Stimulated activated CD4-positive, alpha-beta T cell treated with anti-CD3 and anti-CD28 coated beads, Interleukin-12 subunit alpha, Interleukin-12 subunit beta, amount 100 ng/mL, for 24 hours (primary cell): ENCODE measurements at regions not wholly inside any gene's neighbourhood (a gene's known extent, or its start where the extent isn't known, plus 50 kb on each side); places are given as distances from the start of the nearest gene placed in this dataset.
A peak's percentile ranks its signal among the peaks of the same experiment; 100 is the strongest.

Experiments used
- DNase-seq, 2 experiments: peaks; one replicate each; pipeline ENCODE4 v3.0.0-alpha.2; 2020; ENCODE audit warnings: low read depth in 2 of 2

DNA sequence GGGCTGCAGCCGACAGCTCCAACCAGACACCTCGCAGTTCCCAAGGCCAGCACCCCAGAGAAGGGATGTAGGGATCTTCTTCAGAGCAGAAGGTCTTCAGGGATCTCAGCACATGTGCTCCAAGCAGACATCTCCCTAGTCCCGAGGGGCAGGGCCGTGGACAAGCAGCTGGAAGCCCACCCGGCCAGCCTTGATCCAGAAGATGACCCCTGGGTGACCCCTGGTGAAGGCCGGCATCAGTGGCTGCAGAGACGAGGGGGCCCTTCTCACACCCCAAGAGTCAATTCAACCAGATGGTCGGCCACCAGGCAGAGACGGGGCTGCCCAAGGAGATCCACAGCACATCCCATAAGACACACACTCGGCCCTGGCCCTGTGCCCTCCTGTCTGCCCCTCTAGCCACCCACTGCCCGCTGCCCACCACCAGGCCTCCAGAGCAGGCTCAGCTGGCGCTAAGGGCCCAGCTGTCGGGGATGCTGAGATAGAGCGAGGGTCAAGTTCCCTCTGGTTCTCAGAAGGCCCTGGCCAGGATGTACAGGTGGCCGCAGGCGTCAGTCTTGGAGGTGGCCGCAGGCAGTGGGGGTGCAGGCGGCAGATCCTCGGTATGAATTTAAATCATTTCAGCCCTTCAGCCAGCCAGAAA lies 168.3 kb downstream of the BRD1 start:
- DNase-seq: no peak

DNA sequence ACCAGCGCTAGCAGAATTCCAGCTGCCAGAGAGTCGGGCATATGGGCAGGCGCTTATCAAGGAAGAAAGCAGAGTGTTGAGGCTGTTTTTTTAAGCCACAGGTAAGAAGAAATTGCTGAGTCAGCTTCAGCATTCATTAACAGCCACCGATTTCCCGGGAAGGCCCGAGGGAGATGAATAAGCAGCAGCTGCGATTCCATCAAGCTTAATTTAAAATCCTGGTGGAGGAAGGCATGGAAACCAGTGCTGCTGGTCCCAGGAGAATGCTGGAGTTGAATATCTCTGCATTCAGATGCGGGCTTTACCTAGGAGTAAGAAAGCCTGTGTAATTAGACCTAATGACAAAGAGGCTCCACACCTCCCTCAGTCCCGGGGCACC lies 168.8 kb downstream of the BRD1 start:
- DNase-seq: no peak

DNA sequence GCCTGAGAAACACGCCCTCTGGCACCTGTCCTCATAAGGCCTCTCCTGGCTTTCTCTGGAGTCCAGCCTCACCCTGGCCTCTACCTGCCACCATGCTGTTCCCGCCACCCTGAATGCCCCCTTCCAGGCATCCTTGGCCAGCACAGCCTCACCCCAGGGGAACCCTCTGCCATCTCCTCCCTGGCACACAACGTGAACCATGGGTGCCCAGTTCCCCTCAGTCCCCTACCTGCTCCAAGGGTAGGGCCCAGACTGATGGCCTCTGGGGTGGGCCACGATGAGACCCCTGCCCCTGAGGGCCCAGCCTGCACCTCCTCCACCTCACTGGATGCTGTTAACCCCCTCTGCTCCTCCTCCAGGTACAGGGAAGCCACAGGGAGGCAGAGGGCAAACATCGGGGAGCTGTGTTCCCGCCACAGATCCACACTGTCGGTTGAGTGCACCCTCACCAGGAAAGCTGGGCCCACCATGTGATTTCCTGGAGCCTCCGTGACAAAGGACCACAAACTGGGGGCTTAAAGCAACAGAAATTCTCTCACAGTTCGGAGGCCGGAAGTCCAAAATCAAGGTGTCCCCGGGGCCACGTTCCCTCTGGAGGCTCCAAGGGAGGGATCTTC lies 169.6 kb downstream of the BRD1 start:
- no peak for DNase-seq

DNA sequence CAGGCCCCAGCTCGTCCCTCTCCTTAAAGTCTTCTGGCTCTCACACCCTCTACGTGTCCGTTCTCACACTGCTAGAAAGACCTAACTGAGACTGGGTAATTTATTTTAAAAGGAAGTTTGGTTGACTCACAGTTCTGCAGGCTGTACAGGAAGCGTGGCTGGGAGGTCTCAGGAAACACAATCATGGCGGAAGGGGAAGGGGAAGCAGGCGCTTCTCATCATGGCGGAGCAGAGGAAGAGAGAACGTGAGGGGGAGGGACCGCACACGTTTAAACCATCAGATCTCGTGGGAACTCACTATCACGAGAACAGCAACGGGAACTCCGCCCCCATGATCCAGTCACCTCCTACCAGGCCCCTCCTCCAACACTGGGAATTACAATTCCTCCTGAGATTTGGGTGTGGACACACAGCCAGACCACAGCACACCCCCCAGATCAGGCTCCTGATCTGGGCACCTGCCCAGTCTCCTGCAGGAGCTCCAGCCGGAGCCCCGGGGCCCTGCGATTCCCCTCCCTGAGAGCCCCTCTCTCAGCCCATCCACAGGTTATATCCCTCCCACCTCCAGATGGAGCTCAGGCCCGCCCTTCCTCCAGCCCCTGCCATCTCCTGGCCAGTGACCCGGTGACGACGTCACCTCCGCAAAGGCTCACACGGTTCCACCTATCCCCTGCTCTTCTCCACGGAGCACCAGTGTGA lies 170.2 kb downstream of the BRD1 start:
- DNase-seq: peak; percentile 59 to 80

DNA sequence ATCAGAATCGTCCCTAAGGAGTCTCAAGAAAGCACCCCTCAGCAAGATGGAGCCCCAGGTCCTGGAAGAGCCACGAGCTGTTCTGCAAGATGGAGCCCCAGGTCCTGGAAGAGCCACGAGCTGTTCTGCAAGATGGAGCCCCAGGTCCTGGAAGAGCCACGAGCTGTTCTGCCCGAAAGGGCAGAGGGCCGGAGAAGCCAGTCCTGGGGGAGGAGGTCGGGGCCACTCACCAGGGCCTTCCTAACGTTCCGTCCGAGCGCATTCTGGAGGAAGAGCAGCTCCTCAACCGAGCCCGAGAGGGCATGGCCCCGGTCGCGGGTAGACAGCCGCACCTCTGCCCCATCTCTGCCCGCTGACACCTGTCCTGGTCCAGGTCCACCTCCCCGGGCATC lies 170.8 kb downstream of the BRD1 start:
- DNase-seq: peak; percentile 22 to 26

DNA sequence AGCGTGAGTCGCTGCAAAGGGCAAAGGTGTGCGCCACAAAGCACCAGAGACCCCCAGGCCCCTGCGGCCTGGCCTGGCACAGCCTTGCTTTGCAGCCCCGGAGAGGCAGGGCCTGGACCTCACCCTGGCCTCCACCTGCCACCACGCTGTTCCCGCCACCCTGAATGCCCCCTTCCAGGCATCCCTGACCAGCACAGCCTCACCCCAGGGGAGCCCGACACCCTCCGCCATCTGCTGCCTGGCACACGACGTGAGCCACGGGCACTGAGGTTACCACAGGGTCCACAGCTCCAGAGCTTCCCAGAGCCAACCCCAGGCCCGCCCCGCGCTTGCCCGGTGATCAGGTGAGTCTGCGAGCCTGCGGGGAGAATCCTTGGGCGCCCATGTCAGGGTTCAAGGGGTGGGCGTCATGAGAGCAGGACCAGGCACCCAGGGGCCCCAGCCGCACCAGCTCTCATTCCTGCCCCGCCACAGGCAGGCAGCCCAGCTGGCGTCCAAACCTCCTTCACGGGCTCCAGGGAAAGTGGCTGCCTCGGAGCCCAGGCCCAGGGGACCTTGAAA lies 171.3 kb downstream of the BRD1 start:
- DNase-seq: no peak

DNA sequence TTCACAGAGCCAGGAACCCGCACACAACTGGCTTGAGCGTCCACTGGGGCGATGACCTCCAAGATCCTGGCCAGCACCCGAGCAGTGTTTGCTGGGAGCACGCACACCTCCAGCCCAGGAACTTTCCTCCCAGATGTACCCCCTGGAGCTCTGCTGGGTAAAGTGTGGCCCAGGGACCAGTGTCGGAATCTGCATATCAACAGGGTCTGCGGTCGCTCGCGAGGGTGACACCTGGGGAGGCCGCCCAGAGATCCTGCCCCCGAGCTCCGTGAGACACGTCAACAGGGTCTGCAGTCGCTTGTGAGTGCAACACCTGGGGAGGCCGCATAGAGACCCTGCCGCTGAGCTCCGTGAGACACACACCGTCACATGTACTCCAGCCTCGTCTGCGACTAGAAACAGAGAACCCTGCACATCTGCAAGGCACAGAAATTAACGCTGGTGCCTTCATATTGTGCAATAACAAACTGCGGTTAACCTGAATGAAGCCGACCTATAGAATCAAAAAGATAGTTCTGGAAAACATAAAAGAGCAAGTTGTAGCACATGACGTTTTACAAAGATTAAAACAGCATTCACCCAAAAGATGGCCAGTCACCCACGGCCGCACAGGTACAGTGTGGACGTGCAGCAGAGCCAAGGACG lies 172.4 kb downstream of the BRD1 start:
- DNase-seq: no peak

DNA sequence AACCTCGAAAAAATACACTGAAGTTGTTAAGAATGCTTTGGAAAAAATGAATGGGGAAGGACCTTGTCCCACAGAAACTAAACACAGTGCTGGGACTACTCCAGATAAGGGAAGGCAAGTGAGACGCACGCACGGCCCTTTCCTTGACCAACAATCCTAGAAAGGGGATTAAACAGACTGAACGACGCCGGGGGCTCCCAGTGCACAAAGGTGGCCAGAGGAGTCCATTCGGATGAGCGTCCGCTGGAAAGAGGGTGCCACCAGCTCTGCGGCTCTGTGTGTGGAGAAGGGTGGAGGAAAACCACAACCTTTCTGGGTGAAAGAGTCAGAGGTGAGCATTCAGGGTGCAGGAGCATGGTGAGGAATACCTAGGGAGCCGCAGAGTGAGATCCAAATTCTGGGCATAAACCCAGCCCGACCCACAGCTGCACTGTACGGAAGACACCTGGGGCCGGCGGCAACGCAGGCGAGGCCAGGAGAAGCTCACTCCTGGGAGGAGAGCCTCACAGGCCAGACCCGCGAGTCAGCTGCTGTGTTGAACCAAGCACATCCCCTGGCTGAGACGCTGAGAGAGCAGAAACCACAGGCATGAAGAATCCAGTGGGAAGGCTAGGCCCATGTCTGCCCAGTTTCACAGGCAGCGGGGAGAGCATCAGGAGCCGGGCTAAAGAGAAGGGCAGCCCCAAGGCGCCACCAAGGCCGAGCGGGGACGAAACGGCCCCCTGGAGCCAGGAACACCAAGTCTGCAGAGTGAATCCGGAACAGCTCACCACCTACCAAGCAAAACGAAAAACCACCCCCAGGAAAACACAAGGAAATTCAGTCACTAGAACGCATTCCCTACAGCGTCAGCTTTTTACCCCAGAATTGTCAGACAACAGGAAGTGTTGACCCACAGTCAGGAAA lies 177.1 kb downstream of the BRD1 start:
- no peak for DNase-seq

DNA sequence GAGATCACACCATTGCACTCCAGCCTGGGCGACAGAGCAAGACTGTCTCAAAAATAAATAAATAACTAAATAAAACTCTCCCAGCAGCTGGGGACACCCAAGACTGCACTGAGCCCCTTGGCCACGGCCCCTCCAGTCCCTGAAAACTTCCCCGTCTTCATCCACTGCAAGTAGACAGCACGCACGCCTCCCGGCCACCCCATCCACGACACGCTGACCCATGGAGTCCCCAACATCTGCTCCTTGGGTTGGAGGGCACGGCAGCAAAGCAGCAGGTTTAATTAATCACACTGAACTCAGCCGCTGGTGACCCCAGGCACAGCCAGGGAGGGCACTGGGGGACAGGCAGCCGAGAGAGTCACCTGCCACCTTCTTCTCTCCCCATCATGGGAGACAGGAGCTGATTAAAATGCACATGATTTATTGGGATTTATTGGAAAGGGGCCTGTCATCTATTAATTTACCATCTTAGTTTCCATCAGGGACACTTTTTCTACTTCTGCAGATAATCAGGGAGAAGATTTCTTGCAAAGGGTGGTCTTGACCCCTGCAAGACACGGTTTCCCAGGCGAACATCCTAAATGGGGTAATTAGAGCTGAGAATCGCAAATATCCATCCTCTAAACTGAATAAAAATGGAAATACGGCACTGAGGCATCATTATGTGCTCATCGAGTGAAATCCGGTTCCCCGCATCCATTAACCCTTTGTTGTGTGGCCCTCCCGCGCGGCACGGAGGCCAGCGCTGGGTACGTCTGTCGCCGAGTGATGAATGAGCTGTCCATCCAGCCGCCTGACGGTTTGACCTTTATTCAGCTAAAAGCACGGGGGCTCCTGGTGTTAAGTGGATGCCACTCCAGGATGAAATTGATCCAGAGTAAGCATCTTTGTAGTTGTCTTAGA lies 178.3 kb downstream of the BRD1 start:
- DNase-seq: no peak

DNA sequence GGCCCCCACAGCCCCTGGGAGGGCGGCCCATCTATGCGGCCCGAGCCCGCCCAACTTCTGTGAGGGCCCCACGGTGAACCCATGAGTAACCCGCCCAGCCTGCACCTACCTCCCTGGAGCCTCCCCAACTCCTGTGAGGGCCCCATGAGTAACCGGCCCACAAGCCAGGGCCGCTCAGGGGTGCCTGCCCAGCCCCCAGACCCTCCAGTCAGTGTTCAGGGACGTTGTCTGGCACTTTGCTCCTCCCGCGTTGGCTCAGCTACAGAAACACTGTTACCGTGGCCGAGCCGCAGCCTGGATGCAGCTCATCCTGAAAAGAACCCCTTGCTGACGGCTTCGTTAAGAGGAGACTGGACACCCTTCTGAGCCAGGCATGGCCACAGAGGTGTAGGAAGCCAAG lies 179.6 kb downstream of the BRD1 start:
- no peak for DNase-seq

DNA sequence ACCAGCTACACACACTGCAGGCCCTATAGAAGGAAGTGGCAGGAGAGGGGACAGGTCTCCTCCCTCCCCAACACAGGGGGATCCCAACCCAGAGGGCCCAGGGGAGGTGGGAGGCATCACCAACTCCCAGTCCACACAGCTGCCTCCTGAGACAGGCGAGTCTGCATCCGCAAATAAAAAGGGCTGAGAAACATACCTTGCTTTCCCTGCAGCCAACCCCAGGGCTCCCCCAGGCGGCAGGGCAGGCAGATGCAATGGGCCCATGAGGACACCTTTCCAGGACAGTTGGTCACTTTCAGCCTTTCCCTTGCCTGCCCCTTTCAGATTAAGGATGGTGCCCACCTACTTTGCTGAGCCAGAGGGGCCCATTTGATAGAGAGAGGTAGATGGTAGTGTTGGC lies 180.0 kb downstream of the BRD1 start:
- DNase-seq: no peak

DNA sequence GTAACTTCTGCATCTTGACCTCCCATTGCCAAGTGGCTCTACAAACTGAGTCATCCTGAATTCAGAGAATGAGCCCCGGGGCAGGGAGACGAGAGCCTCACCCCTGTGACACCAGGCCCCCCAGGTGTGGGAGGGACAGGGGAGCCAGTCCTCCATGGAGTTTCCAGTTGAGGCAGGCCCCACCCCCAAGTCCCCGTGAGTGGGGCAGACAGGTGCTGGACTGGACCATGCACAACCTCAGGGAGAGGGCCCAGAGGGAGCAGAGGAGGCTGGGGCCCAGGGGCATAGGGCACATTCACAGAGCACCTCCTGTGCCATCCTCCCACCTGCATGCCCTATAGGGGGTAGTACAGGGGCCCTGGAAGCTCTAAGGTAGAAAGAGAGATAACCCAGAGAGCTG lies 180.8 kb downstream of the BRD1 start:
- DNase-seq: no peak

DNA sequence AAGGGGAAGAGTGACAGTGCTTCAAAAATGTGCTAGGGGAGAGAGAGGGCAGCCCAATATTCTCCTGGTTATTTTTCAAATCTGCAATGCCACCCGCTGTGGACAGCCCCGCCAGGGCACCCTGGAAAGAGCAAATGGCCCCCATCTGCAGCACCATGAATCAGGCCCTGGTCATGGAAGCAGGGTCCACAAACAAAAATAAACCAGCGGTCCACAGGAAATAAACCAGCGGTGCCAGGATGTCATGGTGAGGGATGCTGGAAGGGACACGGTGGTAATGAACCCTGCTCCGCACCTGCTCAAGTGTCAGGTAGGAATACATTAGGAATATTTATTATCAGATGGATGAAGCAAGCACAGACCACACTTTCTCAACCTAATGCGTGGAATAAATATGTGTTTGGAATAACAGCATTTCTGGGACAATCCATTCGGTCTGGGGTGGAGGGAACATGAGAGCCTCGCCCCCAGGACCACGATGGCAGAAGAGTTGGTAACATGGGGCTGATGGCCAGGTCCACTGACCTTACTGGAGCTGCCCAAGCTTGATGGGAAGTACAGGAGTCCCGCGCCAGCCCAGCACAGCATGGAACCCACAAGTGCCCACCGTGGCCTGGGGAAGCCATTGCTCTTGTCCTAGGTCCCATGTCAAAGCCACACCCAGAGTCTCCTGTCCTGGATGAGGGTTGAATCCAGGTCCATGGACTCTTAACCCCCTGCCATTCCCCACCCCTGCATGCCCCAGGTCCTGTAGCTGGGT lies 181.7 kb downstream of the BRD1 start:
- no peak for DNase-seq

DNA sequence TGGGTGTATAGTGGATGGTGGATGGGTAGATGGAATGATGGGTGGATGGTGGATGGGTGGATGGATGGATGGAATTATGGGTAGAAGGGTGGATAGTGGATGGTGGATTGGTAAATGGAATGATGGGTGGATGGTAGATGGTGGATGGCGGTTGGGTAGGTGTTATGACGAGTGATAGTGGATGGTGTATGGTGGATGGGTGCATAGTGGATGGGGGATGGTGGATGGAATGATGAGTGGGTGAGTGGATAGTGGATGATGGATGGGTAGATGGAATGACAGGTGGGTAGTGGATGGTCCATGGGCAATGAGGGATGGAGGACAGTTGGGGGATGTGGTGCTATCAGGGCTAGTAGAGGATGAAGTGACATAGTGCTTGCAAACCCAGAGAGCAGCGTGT lies 182.4 kb downstream of the BRD1 start:
- DNase-seq: no peak

DNA sequence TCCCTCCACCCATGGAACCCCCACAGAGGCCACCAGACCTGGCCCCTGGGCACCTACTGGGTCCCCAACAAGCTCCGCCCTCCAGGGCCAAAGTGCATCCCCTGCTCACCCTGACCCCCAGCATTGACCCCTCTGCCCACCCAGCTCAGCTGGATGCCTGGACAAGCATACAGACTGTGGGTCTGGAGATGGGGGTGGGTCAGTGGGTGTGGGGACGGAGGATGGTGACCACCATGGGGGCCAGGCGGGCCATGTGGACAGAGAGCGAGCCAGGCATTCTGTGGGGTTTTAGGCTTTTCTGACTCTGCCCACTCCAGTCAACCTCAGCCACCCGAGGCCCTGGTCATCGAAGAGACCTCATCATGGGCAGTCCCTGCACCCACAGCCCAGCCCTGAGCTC lies 183.7 kb downstream of the BRD1 start:
- no peak for DNase-seq

DNA sequence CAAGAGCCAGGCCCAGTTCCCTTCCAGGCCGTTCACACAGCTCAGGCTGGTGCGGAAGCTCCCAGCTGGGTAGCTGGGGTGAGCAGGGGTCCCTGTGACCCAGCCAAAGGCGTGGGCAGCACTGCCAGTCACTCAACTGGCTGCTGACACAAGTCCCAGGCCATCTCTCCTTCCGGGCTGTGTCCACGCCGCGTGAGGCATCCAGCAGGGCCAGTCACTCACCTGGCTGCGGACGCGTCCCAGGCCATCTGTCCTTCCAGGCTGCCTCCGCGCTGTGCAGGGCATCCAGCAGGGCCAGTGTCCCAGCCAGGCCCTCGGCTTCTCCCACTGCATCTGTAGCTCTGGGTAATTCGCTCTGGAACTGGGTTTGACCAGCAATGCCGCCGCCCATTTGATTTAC lies 184.2 kb downstream of the BRD1 start:
- DNase-seq: no peak

DNA sequence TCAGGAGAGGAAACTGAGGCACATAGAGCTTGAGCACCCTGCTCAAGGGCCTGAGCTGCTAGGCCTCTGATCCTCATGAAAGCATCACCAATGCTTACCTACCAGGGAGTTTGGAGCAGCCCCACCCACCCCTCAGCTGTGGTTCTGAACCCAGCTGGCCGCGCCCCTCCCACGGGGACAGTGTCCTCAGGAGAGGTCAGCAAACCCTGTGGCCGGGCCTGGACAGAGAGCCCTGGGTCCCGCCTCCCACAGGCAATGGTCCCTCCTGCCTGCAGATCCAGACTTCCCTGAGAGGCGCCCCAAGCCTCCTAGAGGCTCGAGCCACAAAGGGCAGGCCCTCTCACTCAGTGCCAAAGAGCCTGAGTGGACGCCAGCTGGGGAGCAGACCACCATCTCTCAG lies 184.9 kb downstream of the BRD1 start:
- no peak for DNase-seq

DNA sequence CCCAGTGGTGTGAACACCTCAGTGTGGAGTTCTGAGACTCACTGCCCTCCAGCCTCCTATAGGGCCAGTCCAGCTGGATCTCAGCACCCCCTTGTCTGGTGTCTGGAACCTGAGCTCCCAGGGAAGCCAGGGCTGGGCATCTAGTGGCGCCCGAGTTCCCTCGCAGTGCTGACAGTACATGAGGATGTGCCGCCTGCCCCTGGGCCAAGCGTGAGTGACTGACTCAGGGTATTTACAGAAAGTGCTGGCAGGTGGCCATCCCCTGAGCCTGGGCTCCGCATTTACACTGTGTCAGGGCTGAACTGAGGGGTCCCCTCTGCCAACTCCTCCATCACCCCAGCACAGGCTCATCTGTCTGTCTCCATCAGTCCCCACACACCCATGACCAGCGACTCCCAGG lies 185.3 kb downstream of the BRD1 start:
- no peak for DNase-seq

DNA sequence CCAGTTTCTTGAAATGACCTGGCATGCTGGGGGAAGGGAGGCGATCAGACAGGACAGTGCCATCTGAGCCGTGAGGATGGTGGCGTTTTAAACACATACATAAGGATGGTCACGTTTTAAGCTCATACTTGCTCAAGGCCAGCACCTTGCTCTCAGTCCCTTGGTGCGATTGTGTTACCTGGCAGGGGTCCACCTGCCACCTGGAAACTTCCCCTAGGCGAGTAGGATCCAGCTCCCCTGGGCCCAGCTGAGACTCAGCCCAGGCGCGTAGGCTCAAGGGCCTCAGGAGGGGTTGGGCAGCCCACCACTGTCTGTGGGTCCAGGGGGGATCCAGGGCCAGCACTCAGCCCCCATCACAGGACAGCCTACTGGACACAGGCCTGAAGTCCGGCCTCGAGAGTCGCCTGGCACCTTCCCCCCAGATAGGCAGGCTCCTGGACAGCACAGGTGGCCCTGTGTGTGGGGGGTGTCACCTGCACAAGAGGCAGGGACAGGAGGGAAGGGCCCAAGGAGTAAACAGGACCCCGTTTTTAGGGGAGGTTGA lies 185.8 kb downstream of the BRD1 start:
- no peak for DNase-seq
